IPS-NIHi11 (cell line): ENCODE measurements at regions not wholly inside any gene's neighbourhood (a gene's known extent, or its start where the extent isn't known, plus 50 kb on each side); places are given as distances from the start of the nearest gene placed in this dataset.

Source experiments
- DNase-seq: peaks from one replicate; pipeline ENCODE4 v3.0.0; 2012; ENCODE audit warnings: mixed read lengths, low spot score

GRCh38 chr6:44531442-44532015, 144.0 kb downstream of the CDC5L start:
- no peak for DNase-seq

- no peak for DNase-seq
Measured at GRCh38 chr6:44533421-44533820, 145.9 kb downstream of the CDC5L start.

- no peak for DNase-seq
Measured at GRCh38 chr6:44534291-44534690, 146.8 kb downstream of the CDC5L start.

GRCh38 chr6:44535446-44535845, 147.9 kb downstream of the CDC5L start:
- no peak for DNase-seq

- no peak for DNase-seq
Measured at GRCh38 chr6:44535967-44536366, 148.5 kb downstream of the CDC5L start.

- DNase-seq = no peak
Measured at GRCh38 chr6:44537306-44538049, 150.0 kb downstream of the CDC5L start.

- DNase-seq = no peak
Measured at GRCh38 chr6:44538131-44538806, 150.8 kb downstream of the CDC5L start.

GRCh38 chr6:44538807-44539201, 151.3 kb downstream of the CDC5L start:
- no peak for DNase-seq

GRCh38 chr6:44539701-44540355, 152.3 kb downstream of the CDC5L start:
- no peak for DNase-seq

GRCh38 chr6:44540881-44541280, 153.4 kb downstream of the CDC5L start:
- no peak for DNase-seq

GRCh38 chr6:44542401-44543116, 155.1 kb downstream of the CDC5L start:
- DNase-seq = peak; percentile 70

GRCh38 chr6:44543664-44544063, 156.2 kb downstream of the CDC5L start:
- no peak for DNase-seq

GRCh38 chr6:44545224-44545623, 157.7 kb downstream of the CDC5L start:
- DNase-seq = no peak

GRCh38 chr6:44548319-44548718, 160.8 kb downstream of the CDC5L start:
- DNase-seq = no peak

GRCh38 chr6:44549516-44549915, 162.0 kb downstream of the CDC5L start:
- no peak for DNase-seq

GRCh38 chr6:44554194-44554593, 166.7 kb downstream of the CDC5L start:
- no peak for DNase-seq

GRCh38 chr6:44554861-44555260, 167.4 kb downstream of the CDC5L start:
- no peak for DNase-seq

GRCh38 chr6:44556046-44556445, 168.5 kb downstream of the CDC5L start:
- no peak for DNase-seq

- DNase-seq = no peak
Measured at GRCh38 chr6:44558024-44558831, 170.7 kb downstream of the CDC5L start.

- DNase-seq = no peak
Measured at GRCh38 chr6:44558832-44559251, 171.3 kb downstream of the CDC5L start.
